Activated naive CD4-positive, alpha-beta T cell treated with anti-CD3 and anti-CD28 coated beads, Interleukin-2, amount 50 U/mL, for 16 hours (primary cell): ENCODE measurements at regions not wholly inside any gene's neighbourhood (a gene's known extent, or its start where the extent isn't known, plus 50 kb on each side); places are given as distances from the start of the nearest gene placed in this dataset.
"Not testable (repeated sequence)": the region's sequence is repeated elsewhere in the genome, so short reads cannot be mapped to it uniquely, and the experiment has no call there.

Source experiments
- DNase-seq: peaks from one replicate; pipeline ENCODE4 v3.0.0-alpha.2; 2020

GRCh38 chr14:89078021-89078795, 253.8 kb downstream of the TTC8 start:
- no peak for DNase-seq

GRCh38 chr14:89085231-89085731, 260.8 kb downstream of the TTC8 start:
- DNase-seq: no peak

GRCh38 chr14:89085737-89086382, 261.4 kb downstream of the TTC8 start:
- no peak for DNase-seq

GRCh38 chr14:89088530-89088929, 264.1 kb downstream of the TTC8 start:
- DNase-seq: no peak

- DNase-seq: no peak
Observed at GRCh38 chr14:89089330-89089729, 264.9 kb downstream of the TTC8 start.

GRCh38 chr14:89091781-89092180, 267.3 kb downstream of the TTC8 start:
- no peak for DNase-seq

- DNase-seq: no peak
Observed at GRCh38 chr14:89093083-89093730, 268.8 kb downstream of the TTC8 start.

- DNase-seq: no peak
Observed at GRCh38 chr14:89095036-89095435, 270.6 kb downstream of the TTC8 start.

- DNase-seq: no peak
Observed at GRCh38 chr14:89096946-89097345, 272.5 kb downstream of the TTC8 start.

GRCh38 chr14:89098254-89098653, 273.8 kb downstream of the TTC8 start:
- DNase-seq: no peak

- DNase-seq: not testable (repeated sequence)
Observed at GRCh38 chr14:89104171-89104817, 279.8 kb downstream of the TTC8 start.

GRCh38 chr14:89104861-89105260, 280.4 kb downstream of the TTC8 start:
- not testable (repeated sequence) for DNase-seq
